GM10248 (cell line): ENCODE measurements at regions not wholly inside any gene's neighbourhood (a gene's known extent, or its start where the extent isn't known, plus 50 kb on each side); places are given as distances from the start of the nearest gene placed in this dataset.

ENCODE experiments used
- CTCF ChIA-PET: fragments of 300-600 bp; sonication (Branson Sonifier 250); formaldehyde crosslinking; extraction: SDS; loops from one replicate; lab custom pipeline; 2021; ENCODE audit warnings: antibody characterized with exemption; lab: Yijun Ruan, JAX
- POLR2A ChIA-PET: fragments of 350-650 bp; sonication (Branson Sonifier 250); formaldehyde crosslinking; extraction: SDS; loops from one replicate; lab custom pipeline; 2020; ENCODE audit warnings: antibody characterized with exemption; lab: Yijun Ruan, JAX
- DNase-seq: peaks from one replicate; pipeline ENCODE4 v3.0.0; 2012; ENCODE audit errors: extremely low spot score
- CTCF ChIP-seq: IDR thresholded peaks from 2 replicates; pipeline ENCODE4 v1.5.1; 2012; ENCODE audit warnings: mild to moderate bottlenecking, low read depth; ENCODE audit errors: extremely low read depth, missing control alignments, control extremely low read depth

- TF ChIP-seq CTCF: no peak
- DNase-seq: no peak
- ChIA-PET CTCF (interaction anchor here (1.1 to 1.3 kb wide), 2 partner anchors 18 kb away, joined by 3 read pairs; no protein-coding TSS in a partner anchor), POLR2A (no interaction called here)
Observed at GRCh38 chr4:121510341-121510874, 129.6 kb upstream of the QRFPR start.

- no peak for TF ChIP-seq CTCF
- ChIA-PET POLR2A (no interaction called here), CTCF (interaction anchor here (0.7 to 2.2 kb wide), 21 partner anchors 8 to 293 kb away, joined by 3 to 10 read pairs (median 5); no protein-coding TSS in a partner anchor)
- DNase-seq: no peak
Observed at GRCh38 chr4:121485190-121485804, 104.5 kb upstream of the QRFPR start.

- CTCF ChIA-PET: interaction anchor here (0.7 to 2.2 kb wide), 21 partner anchors 9 to 292 kb away, joined by 3 to 10 read pairs (median 5); no protein-coding TSS in a partner anchor
- peak; percentile 70 for TF ChIP-seq CTCF
- POLR2A ChIA-PET: no interaction called here
- DNase-seq: peak; percentile 43
Observed at GRCh38 chr4:121484633-121485032, 103.8 kb upstream of the QRFPR start.

- POLR2A ChIA-PET: no interaction called here
- no peak for DNase-seq
- CTCF ChIA-PET: interaction anchor here (2.8 kb wide), 1 partner anchor 17 kb away, joined by 12 read pairs; no protein-coding TSS in a partner anchor
Observed at GRCh38 chr4:121479808-121480207, 99.0 kb upstream of the QRFPR start.

DNA sequence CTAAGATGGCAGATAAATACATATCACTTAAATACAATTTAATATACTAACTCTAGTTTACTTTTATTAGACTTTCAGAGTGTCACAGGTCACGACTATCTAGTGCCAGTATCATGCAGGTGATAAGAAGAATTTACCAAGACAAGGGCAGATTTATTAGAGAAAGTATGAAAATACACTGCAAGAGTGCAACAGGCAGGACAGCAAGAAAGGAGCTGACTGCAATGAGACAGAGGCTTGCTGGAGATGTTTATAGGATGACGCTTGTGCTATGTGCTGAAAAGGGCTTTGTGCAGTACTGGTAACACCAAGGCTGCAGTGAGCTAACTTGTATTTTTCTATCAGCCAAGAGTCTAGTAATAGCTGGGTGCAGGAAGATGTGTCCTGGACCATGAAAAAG, 96.7 kb upstream of the QRFPR start:
- TF ChIP-seq CTCF: no peak
- ChIA-PET CTCF (interaction anchor here (2.8 kb wide), 1 partner anchor 15 kb away, joined by 12 read pairs; no protein-coding TSS in a partner anchor), POLR2A (no interaction called here)
- DNase-seq: no peak

More at GRCh38 chr4:121479808-121480207, 99.0 kb upstream of the QRFPR start:
- no peak for TF ChIP-seq CTCF

- TF ChIP-seq CTCF: no peak
- POLR2A ChIA-PET: no interaction called here
- CTCF ChIA-PET: interaction anchor here (1.5 kb wide), 1 partner anchor 9 kb away, joined by 4 read pairs; no protein-coding TSS in a partner anchor
Observed at GRCh38 chr4:121477079-121477478, 96.3 kb upstream of the QRFPR start.

More at GRCh38 chr4:121477079-121477478, 96.3 kb upstream of the QRFPR start:
- no peak for DNase-seq
